Adrenal gland (tissue), 5 donors: ENCODE measurements at regions not wholly inside any gene's neighbourhood (a gene's known extent, or its start where the extent isn't known, plus 50 kb on each side); places are given as distances from the start of the nearest gene placed in this dataset.

Source experiments
- POLR2A ChIP-seq, 2 donors: fragments of 450-650 bp; IDR thresholded peaks; one replicate each; pipeline ENCODE4 v1.6.1; 2017; ENCODE audit warnings: antibody characterized with exemption in 2 of 2, mild to moderate bottlenecking in 2 of 2, moderate library complexity in 1 of 2
- TF ChIP-seq, protein P1 (sequence below), 6 experiments: fragments of 450-650 bp in 4 of 6; fragments of 200-600 bp in 2 of 6; sonication (generic) in 1 of 6; IDR thresholded peaks; 1 replicate in 5 of 6; 2 replicates in 1 of 6; pipeline versions ENCODE4 v1.5.1 to v1.8.0; 2016 to 2021; ENCODE audit warnings: antibody characterized with exemption in 6 of 6, mild to moderate bottlenecking in 2 of 6, moderate library complexity in 1 of 6
- donor health status: DM: no; HTN: no; CAD: no.

DNA sequence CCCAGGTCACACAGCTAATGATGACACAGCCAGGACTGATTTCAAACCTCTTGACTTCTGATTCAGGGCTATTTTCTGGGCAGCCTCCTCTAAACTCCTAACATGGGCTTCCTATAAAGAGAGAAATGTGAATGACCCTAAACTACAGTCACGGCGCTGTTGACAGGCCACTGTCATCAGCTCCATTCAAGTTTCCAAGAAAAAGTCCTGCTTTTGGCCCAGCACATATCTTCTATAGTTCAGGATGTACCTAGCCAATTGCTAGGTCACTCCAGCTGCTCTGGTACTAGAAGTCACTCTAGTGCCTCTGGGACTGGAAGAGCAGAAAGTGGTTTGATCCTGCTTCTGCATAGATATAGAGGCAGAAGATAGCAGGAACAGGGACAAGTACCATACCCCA lies 64.9 kb upstream of the TARS1 start:
- TF ChIP-seq, protein P1, sequence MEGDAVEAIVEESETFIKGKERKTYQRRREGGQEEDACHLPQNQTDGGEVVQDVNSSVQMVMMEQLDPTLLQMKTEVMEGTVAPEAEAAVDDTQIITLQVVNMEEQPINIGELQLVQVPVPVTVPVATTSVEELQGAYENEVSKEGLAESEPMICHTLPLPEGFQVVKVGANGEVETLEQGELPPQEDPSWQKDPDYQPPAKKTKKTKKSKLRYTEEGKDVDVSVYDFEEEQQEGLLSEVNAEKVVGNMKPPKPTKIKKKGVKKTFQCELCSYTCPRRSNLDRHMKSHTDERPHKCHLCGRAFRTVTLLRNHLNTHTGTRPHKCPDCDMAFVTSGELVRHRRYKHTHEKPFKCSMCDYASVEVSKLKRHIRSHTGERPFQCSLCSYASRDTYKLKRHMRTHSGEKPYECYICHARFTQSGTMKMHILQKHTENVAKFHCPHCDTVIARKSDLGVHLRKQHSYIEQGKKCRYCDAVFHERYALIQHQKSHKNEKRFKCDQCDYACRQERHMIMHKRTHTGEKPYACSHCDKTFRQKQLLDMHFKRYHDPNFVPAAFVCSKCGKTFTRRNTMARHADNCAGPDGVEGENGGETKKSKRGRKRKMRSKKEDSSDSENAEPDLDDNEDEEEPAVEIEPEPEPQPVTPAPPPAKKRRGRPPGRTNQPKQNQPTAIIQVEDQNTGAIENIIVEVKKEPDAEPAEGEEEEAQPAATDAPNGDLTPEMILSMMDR (IDR thresholded peaks at IDR 0.05), result no peak
- TF ChIP-seq POLR2A (IDR thresholded peaks at IDR 0.05), result no peak
